ENCODE measurements at regions not wholly inside any gene's neighbourhood (a gene's known extent, or its start where the extent isn't known, plus 50 kb on each side); places are given as distances from the start of the nearest gene placed in this dataset.

GRCh38 chr4:145295547-145295946, 115.2 kb upstream of the OTUD4 start:
- Histone ChIP-seq H3K4me3 (ENCODE audit: severe bottlenecking) (no peak overlapping the region), H3K36me3 (ENCODE audit: low read depth) (no peaks in the 10 kb centered on the region), H3K27me3 (ENCODE audit: insufficient read depth, poor library complexity, severe bottlenecking) (no peaks in the 10 kb centered on the region), H3K4me1 (ENCODE audit: insufficient read depth, poor library complexity, severe bottlenecking) (peaks cover 11% of the 10 kb centered on the region), H3K27ac (ENCODE audit: poor library complexity, severe bottlenecking) (no peak overlapping the region), H3K9me3 (ENCODE audit: severe bottlenecking) (no peaks in the 10 kb centered on the region)
- no peak for TF ChIP-seq CTCF (IDR thresholded peaks at IDR 0.05; ENCODE audit: poor library complexity, severe bottlenecking)
- no peak for DNase-seq (ENCODE audit: low spot score)
- peak; percentile 18; the same call in 1 of the 3 replicates for ATAC-seq (ENCODE audit: low read depth)

- Histone ChIP-seq H3K27me3 (ENCODE audit: insufficient read depth, poor library complexity, severe bottlenecking) (no peaks in the 10 kb centered on the region), H3K4me3 (ENCODE audit: severe bottlenecking) (no peak overlapping the region), H3K9me3 (ENCODE audit: severe bottlenecking) (no peaks in the 10 kb centered on the region), H3K27ac (ENCODE audit: poor library complexity, severe bottlenecking) (no peak overlapping the region), H3K4me1 (ENCODE audit: insufficient read depth, poor library complexity, severe bottlenecking) (peaks cover 11% of the 10 kb centered on the region), H3K36me3 (ENCODE audit: low read depth) (no peaks in the 10 kb centered on the region)
- ATAC-seq (ENCODE audit: low read depth) (no peak), DNase-seq (ENCODE audit: low spot score) (no peak)
- no peak for TF ChIP-seq CTCF (IDR thresholded peaks at IDR 0.05; ENCODE audit: poor library complexity, severe bottlenecking)
Measured at GRCh38 chr4:145295122-145295521, 114.7 kb upstream of the OTUD4 start.

GRCh38 chr4:145293658-145294057, 113.3 kb upstream of the OTUD4 start:
- H3K4me1 ChIP-seq (ENCODE audit: insufficient read depth, poor library complexity, severe bottlenecking), result no peaks in the 10 kb centered on the region
- H3K27ac ChIP-seq (ENCODE audit: poor library complexity, severe bottlenecking), result no peak overlapping the region
- no peak for ATAC-seq (ENCODE audit: low read depth)
- no peak for DNase-seq (ENCODE audit: low spot score)
- H3K4me3 ChIP-seq (ENCODE audit: severe bottlenecking), result no peak overlapping the region
- no peaks in the 10 kb centered on the region for H3K36me3 ChIP-seq (ENCODE audit: low read depth)
- TF ChIP-seq CTCF (IDR thresholded peaks at IDR 0.05; ENCODE audit: poor library complexity, severe bottlenecking), result no peak
- H3K9me3 ChIP-seq (ENCODE audit: severe bottlenecking), result no peaks in the 10 kb centered on the region
- H3K27me3 ChIP-seq (ENCODE audit: insufficient read depth, poor library complexity, severe bottlenecking), result no peaks in the 10 kb centered on the region

- Histone ChIP-seq H3K36me3 (ENCODE audit: low read depth) (no peaks in the 10 kb centered on the region), H3K4me1 (ENCODE audit: insufficient read depth, poor library complexity, severe bottlenecking) (no peaks in the 10 kb centered on the region), H3K27ac (ENCODE audit: poor library complexity, severe bottlenecking) (no peak overlapping the region), H3K9me3 (ENCODE audit: severe bottlenecking) (no peaks in the 10 kb centered on the region), H3K27me3 (ENCODE audit: insufficient read depth, poor library complexity, severe bottlenecking) (no peaks in the 10 kb centered on the region), H3K4me3 (ENCODE audit: severe bottlenecking) (no peak overlapping the region)
- DNase-seq (ENCODE audit: low spot score) (no peak), ATAC-seq (ENCODE audit: low read depth) (no peak)
- TF ChIP-seq CTCF (IDR thresholded peaks at IDR 0.05; ENCODE audit: poor library complexity, severe bottlenecking), result no peak
Measured at GRCh38 chr4:145290955-145291354, 110.6 kb upstream of the OTUD4 start.

- ATAC-seq (ENCODE audit: low read depth) (peak; percentile 48; the same call in 1 of the 3 replicates), DNase-seq (ENCODE audit: low spot score) (no peak)
- Histone ChIP-seq H3K4me3 (ENCODE audit: severe bottlenecking) (no peak overlapping the region), H3K27ac (ENCODE audit: poor library complexity, severe bottlenecking) (no peak overlapping the region), H3K9me3 (ENCODE audit: severe bottlenecking) (no peaks in the 10 kb centered on the region), H3K36me3 (ENCODE audit: low read depth) (no peaks in the 10 kb centered on the region), H3K4me1 (ENCODE audit: insufficient read depth, poor library complexity, severe bottlenecking) (no peaks in the 10 kb centered on the region), H3K27me3 (ENCODE audit: insufficient read depth, poor library complexity, severe bottlenecking) (no peaks in the 10 kb centered on the region)
- TF ChIP-seq CTCF (IDR thresholded peaks at IDR 0.05; ENCODE audit: poor library complexity, severe bottlenecking), result no peak
Measured at GRCh38 chr4:145289403-145290076, 109.2 kb upstream of the OTUD4 start.

Measured in RWPE2 (cell line).